ENCODE measurements at regions not wholly inside any gene's neighbourhood (a gene's known extent, or its start where the extent isn't known, plus 50 kb on each side); places are given as distances from the start of the nearest gene placed in this dataset.

GRCh38 chr10:113226831-113227445 lies 276.9 kb downstream of the TCF7L2 start:
- in situ Hi-C loops (cut with HindIII; ENCODE audit: low sequenced_read_pairs) = no loop called here
- no peak for DNase-seq (ENCODE audit: low read depth, low spot score)
- H3K4me3 ChIP-seq (ENCODE audit: low read depth, low read length) = no peak overlapping the region
- TF ChIP-seq, protein P1, sequence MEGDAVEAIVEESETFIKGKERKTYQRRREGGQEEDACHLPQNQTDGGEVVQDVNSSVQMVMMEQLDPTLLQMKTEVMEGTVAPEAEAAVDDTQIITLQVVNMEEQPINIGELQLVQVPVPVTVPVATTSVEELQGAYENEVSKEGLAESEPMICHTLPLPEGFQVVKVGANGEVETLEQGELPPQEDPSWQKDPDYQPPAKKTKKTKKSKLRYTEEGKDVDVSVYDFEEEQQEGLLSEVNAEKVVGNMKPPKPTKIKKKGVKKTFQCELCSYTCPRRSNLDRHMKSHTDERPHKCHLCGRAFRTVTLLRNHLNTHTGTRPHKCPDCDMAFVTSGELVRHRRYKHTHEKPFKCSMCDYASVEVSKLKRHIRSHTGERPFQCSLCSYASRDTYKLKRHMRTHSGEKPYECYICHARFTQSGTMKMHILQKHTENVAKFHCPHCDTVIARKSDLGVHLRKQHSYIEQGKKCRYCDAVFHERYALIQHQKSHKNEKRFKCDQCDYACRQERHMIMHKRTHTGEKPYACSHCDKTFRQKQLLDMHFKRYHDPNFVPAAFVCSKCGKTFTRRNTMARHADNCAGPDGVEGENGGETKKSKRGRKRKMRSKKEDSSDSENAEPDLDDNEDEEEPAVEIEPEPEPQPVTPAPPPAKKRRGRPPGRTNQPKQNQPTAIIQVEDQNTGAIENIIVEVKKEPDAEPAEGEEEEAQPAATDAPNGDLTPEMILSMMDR (IDR thresholded peaks at IDR 0.05; ENCODE audit: low read depth, low read length) = no peak

- in situ Hi-C loops (cut with HindIII; ENCODE audit: low sequenced_read_pairs) = no loop called here
- TF ChIP-seq, protein P1 (IDR thresholded peaks at IDR 0.05; ENCODE audit: low read depth, low read length) = no peak
- peak; percentile 77 for DNase-seq (ENCODE audit: low read depth, low spot score)
- H3K4me3 ChIP-seq (ENCODE audit: low read depth, low read length) = no peak overlapping the region
Observed at GRCh38 chr10:113228530-113228929, 278.5 kb downstream of the TCF7L2 start.

DNA sequence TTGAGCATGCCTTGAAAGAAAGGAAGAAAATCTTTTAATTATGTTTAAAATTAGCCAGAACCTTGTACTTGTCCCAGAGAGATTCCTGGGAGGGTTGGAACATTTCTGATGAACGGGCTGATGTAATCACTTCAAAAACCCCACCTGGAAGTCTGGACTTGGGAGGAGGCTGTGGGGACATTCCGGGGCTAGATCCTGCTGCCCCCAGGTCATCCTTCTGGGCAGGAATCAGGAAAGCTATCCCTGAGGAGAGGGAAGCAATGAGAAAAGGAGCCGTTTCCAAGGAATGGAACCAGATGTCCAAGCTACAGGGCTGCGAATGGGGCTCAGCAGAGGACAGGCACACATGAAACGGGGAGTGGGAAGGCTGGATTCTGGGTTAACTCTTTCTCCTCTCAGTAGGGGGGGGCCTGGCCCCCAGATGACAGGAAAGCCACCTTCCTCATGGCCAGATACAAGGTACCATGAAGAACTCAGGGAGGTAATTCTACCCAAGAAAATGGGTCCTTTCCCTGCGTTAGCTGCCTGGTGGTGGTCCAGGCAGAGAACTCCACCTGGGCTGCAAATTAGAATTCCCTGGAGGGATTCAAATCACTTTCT lies 280.1 kb downstream of the TCF7L2 start:
- no peak for DNase-seq (ENCODE audit: low read depth, low spot score)
- H3K4me3 ChIP-seq (ENCODE audit: low read depth, low read length) = no peak overlapping the region
- in situ Hi-C loops (cut with HindIII; ENCODE audit: low sequenced_read_pairs) = no loop called here

GRCh38 chr10:113232928-113233511 lies 283.0 kb downstream of the TCF7L2 start:
- H3K4me3 ChIP-seq (ENCODE audit: low read depth, low read length) = no peak overlapping the region
- TF ChIP-seq, protein P1 (IDR thresholded peaks at IDR 0.05; ENCODE audit: low read depth, low read length) = no peak
- in situ Hi-C loops (cut with HindIII; ENCODE audit: low sequenced_read_pairs) = no loop called here
- DNase-seq (ENCODE audit: low read depth, low spot score) = no peak

More for the DNA sequence above, 280.1 kb downstream of the TCF7L2 start:
- TF ChIP-seq, protein P1 (IDR thresholded peaks at IDR 0.05; ENCODE audit: low read depth, low read length) = no peak

- TF ChIP-seq, protein P1 (IDR thresholded peaks at IDR 0.05; ENCODE audit: low read depth, low read length) = no peak
- DNase-seq (ENCODE audit: low read depth, low spot score) = no peak
- in situ Hi-C loops (cut with HindIII; ENCODE audit: low sequenced_read_pairs) = no loop called here
Observed at GRCh38 chr10:113234481-113234880, 284.4 kb downstream of the TCF7L2 start.

GRCh38 chr10:113235508-113235907 lies 285.5 kb downstream of the TCF7L2 start:
- H3K4me3 ChIP-seq (ENCODE audit: low read depth, low read length) = no peak overlapping the region
- DNase-seq (ENCODE audit: low read depth, low spot score) = no peak
- in situ Hi-C loops (cut with HindIII; ENCODE audit: low sequenced_read_pairs) = no loop called here
- TF ChIP-seq, protein P1 (IDR thresholded peaks at IDR 0.05; ENCODE audit: low read depth, low read length) = no peak

More at GRCh38 chr10:113234481-113234880, 284.4 kb downstream of the TCF7L2 start:
- no peak overlapping the region for H3K4me3 ChIP-seq (ENCODE audit: low read depth, low read length)

Data from astrocyte of the spinal cord (primary cell).